K562 (cell line): ENCODE measurements at regions not wholly inside any gene's neighbourhood (a gene's known extent, or its start where the extent isn't known, plus 50 kb on each side); places are given as distances from the start of the nearest gene placed in this dataset.

Experiments
- CREB1 ChIP-seq, 2 experiments: sonication (generic) in 1 of 2; formaldehyde crosslinking in 1 of 2; IDR thresholded peaks; 2 replicates each; pipeline versions ENCODE4 v1.6.1 to v1.8.0; 2012 to 2022; ENCODE audit warnings: inconsistent platforms in 1 of 2, mild to moderate bottlenecking in 1 of 2, missing genetic modification reagents in 1 of 2, moderate library complexity in 1 of 2
- NRF1 ChIP-seq, 2 experiments: fragments of 450-650 bp; IDR thresholded peaks in 1 of 2; conservative IDR thresholded peaks in 1 of 2; 2 replicates each; pipeline ENCODE4 v1.6.1; 2014; ENCODE audit warnings: mild to moderate bottlenecking in 2 of 2
- PRPF4 ChIP-seq: fragments of 200-400 bp; formaldehyde crosslinking; IDR thresholded peaks from one replicate; pipeline ENCODE4 v1.6.1; 2017; ENCODE audit warnings: low read length, low read depth, mild to moderate bottlenecking; ENCODE audit not compliant: insufficient read depth, poor library complexity, severe bottlenecking
- SAFB ChIP-seq: fragments of 200-400 bp; formaldehyde crosslinking; IDR thresholded peaks from 2 replicates; pipeline ENCODE4 v1.6.1; 2017; ENCODE audit warnings: low read depth, low read length, borderline replicate concordance
- SPI1 ChIP-seq: IDR thresholded peaks from 2 replicates; pipeline ENCODE4 v1.6.1; 2011; ENCODE audit warnings: low read depth, low read length, control low read depth, borderline replicate concordance
- ZNF76 ChIP-seq: fragments of 250-450 bp; sonication (Bioruptor Pico); IDR thresholded peaks from 2 replicates; pipeline ENCODE4 v1.4.0; 2020; ENCODE audit warnings: mild to moderate bottlenecking, moderate library complexity, borderline replicate concordance
- TF ChIP-seq, protein P1 (sequence below), 3 experiments: IDR thresholded peaks in 2 of 3; conservative IDR thresholded peaks in 1 of 3; 2 replicates each; pipeline ENCODE4 v1.5.1; 2011 to 2012; ENCODE audit warnings: low read length in 3 of 3, mild to moderate bottlenecking in 3 of 3, control low read depth in 2 of 3, improper control_type of control experiment in 1 of 3, inconsistent platforms in 1 of 3, low read depth in 1 of 3, mixed read lengths in 1 of 3, moderate library complexity in 1 of 3; ENCODE audit not compliant: insufficient read depth in 2 of 3
- TF ChIP-seq, protein P2 (sequence below): fragments of 250-450 bp; sonication (Bioruptor Pico); IDR thresholded peaks from 2 replicates; pipeline ENCODE4 v1.8.0; 2021; ENCODE audit warnings: borderline replicate concordance, mild to moderate bottlenecking, moderate library complexity; ENCODE audit not compliant: poor library complexity, severe bottlenecking

DNA sequence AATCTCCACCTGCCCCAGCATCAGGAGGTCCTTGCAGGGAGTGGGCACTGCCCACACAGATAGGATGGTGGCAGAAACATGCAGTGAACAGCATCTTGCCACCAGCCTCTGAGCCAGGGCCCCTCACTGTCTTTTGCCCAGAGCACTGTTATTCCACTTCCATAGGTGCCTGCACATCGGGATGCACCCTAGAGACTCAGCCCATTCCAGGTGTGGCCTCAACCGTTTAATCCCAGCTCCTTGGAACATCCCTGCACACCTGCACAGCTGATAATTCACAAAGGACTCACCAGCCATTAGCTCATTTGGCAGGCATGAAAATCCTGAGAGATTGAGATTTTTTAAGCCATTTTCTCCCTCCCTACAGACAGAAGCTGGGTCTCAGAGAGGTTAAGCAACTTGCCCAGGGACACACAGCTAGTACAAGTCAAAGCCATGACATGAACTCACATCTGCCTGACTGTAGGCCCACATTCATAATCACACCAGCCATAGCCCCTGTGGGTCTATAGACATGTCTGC, 116.3 kb downstream of the EFNB1 start:
- no peak for TF ChIP-seq NRF1 (conservative IDR thresholded peaks at IDR 0.05 in 1 of 2, IDR thresholded peaks at IDR 0.05 in 1 of 2)
- TF ChIP-seq SPI1 = no peak
- TF ChIP-seq SAFB = no peak
- TF ChIP-seq, protein P1, sequence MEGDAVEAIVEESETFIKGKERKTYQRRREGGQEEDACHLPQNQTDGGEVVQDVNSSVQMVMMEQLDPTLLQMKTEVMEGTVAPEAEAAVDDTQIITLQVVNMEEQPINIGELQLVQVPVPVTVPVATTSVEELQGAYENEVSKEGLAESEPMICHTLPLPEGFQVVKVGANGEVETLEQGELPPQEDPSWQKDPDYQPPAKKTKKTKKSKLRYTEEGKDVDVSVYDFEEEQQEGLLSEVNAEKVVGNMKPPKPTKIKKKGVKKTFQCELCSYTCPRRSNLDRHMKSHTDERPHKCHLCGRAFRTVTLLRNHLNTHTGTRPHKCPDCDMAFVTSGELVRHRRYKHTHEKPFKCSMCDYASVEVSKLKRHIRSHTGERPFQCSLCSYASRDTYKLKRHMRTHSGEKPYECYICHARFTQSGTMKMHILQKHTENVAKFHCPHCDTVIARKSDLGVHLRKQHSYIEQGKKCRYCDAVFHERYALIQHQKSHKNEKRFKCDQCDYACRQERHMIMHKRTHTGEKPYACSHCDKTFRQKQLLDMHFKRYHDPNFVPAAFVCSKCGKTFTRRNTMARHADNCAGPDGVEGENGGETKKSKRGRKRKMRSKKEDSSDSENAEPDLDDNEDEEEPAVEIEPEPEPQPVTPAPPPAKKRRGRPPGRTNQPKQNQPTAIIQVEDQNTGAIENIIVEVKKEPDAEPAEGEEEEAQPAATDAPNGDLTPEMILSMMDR (IDR thresholded peaks at IDR 0.05 in 2 of 3, conservative IDR thresholded peaks at IDR 0.05 in 1 of 3; ENCODE audit: insufficient read depth in 2 of 3, low read depth in 1 of 3, low read length in 3 of 3) = no peak
- TF ChIP-seq PRPF4 = no peak
- no peak for TF ChIP-seq CREB1 (IDR thresholded peaks at IDR 0.05)
- no peak for TF ChIP-seq CREB1 (CRISPR knock-in tag; IDR thresholded peaks at IDR 0.05)
- TF ChIP-seq, protein P2, sequence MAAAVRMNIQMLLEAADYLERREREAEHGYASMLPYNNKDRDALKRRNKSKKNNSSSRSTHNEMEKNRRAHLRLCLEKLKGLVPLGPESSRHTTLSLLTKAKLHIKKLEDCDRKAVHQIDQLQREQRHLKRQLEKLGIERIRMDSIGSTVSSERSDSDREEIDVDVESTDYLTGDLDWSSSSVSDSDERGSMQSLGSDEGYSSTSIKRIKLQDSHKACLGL (CRISPR knock-in tag) = no peak
- TF ChIP-seq ZNF76 (CRISPR knock-in tag) = no peak
